HEK293T (cell line): ENCODE measurements at regions not wholly inside any gene's neighbourhood (a gene's known extent, or its start where the extent isn't known, plus 50 kb on each side); places are given as distances from the start of the nearest gene placed in this dataset.

Experiments used
- ARNT ChIP-seq: fragments of 450-650 bp; IDR thresholded peaks from 2 replicates; pipeline ENCODE4 v1.6.1; 2017; ENCODE audit warnings: mild to moderate bottlenecking
- BHLHE40 ChIP-seq: fragments of 450-650 bp; IDR thresholded peaks from 2 replicates; pipeline ENCODE4 v1.6.1; 2016; ENCODE audit warnings: mild to moderate bottlenecking, moderate library complexity, borderline replicate concordance
- FOXK2 ChIP-seq: fragments of 450-650 bp; IDR thresholded peaks from 2 replicates; pipeline ENCODE4 v1.6.1; 2016; ENCODE audit warnings: mild to moderate bottlenecking

DNA sequence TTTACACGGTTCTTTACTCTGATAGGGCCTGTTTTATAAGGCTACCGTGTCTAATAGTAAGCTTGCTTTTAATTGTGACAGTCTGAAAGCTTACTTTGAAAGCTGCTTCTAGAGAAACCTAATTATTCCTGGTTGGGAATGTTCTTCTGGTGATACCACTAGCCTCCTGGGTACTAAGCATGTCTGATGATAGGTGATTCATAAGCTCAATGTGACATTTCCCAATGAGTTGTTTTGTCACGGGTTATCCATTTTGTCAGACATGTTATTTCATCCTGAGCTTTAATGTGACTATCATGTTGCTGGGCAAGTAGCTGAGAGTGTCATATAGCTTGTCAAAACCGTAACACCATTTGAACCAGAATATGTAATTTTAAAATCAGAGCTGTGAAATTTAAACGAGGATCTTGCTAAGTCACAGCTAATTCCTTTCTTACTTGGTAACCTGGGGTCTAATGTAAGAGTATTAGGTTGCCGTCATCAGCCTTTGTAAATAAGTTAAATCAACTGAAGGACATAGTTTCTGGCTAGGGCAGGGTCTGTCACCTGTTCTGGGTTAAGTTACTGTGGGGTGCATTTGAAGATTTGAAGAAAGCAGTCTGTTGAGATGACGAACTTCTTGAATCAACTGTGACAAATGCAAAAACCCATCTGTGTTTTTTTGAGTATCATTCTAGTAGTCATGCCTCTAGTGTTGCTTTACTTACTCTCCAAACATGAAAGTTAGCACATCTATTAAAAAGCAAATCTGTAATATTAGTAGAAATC, 529.2 kb downstream of the USP25 start:
- no peak for TF ChIP-seq ARNT
- no peak for TF ChIP-seq FOXK2
- no peak for TF ChIP-seq BHLHE40
